Loucy (cell line): ENCODE measurements at regions not wholly inside any gene's neighbourhood (a gene's known extent, or its start where the extent isn't known, plus 50 kb on each side); places are given as distances from the start of the nearest gene placed in this dataset.

Experiments
- H2AFZ ChIP-seq: fragments of 200-600 bp; sonication (generic); 2 replicates; pipeline ENCODE4 v1.6.0; 2016; ENCODE audit warnings: antibody characterized with exemption, mild to moderate bottlenecking, low read length, moderate library complexity
- H3F3A ChIP-seq: fragments of 200-600 bp; 2 replicates; pipeline ENCODE4 v1.6.0; 2016; ENCODE audit warnings: antibody characterized with exemption, low read depth, mild to moderate bottlenecking
- H3K27me3 ChIP-seq: fragments of 200-600 bp; sonication (generic); 2 replicates; pipeline ENCODE4 v1.6.1; 2014; ENCODE audit warnings: low read length, mild to moderate bottlenecking; ENCODE audit not compliant: insufficient read depth, poor library complexity, severe bottlenecking
- H3K36me3 ChIP-seq: fragments of 200-600 bp; sonication (generic); 2 replicates; pipeline ENCODE4 v1.6.1; 2016; ENCODE audit warnings: low read length; ENCODE audit not compliant: insufficient read depth
- H3K4me1 ChIP-seq: fragments of 200-600 bp; sonication (generic); 2 replicates; pipeline ENCODE4 v1.5.1; 2014; ENCODE audit warnings: low read length, mild to moderate bottlenecking; ENCODE audit not compliant: insufficient read depth, poor library complexity, severe bottlenecking
- H3K4me2 ChIP-seq: fragments of 200-600 bp; sonication (generic); 2 replicates; pipeline ENCODE4 v1.6.0; 2014; ENCODE audit warnings: antibody characterized with exemption, low read length, low read depth, mild to moderate bottlenecking; ENCODE audit not compliant: poor library complexity, severe bottlenecking
- H3K4me3 ChIP-seq: fragments of 200-600 bp; sonication (generic); 2 replicates; pipeline ENCODE4 v1.5.1; 2014; ENCODE audit warnings: low read length, mild to moderate bottlenecking, mixed read lengths; ENCODE audit not compliant: poor library complexity, severe bottlenecking
- H3K79me2 ChIP-seq: fragments of 200-600 bp; sonication (generic); 2 replicates; pipeline ENCODE4 v1.6.1; 2014; ENCODE audit warnings: low read length; ENCODE audit not compliant: insufficient read depth
- H3K9ac ChIP-seq: fragments of 200-600 bp; sonication (generic); 2 replicates; pipeline ENCODE4 v1.6.0; 2014; ENCODE audit warnings: mild to moderate bottlenecking, low read depth, low read length, moderate library complexity; ENCODE audit not compliant: poor library complexity, severe bottlenecking
- H3K9me2 ChIP-seq: fragments of 200-600 bp; sonication (generic); replicated peaks from 2 replicates; pipeline ENCODE4 v1.6.1; 2016; ENCODE audit warnings: low read depth, low read length, mixed read lengths
- H3K9me3 ChIP-seq: fragments of 200-600 bp; sonication (generic); 2 replicates; pipeline ENCODE4 v1.6.1; 2014; ENCODE audit warnings: mild to moderate bottlenecking, antibody characterized with exemption, low read length, low read depth; ENCODE audit not compliant: insufficient read depth
- H4K20me1 ChIP-seq: fragments of 200-600 bp; sonication (generic); 2 replicates; pipeline ENCODE4 v1.6.0; 2014; ENCODE audit warnings: antibody characterized with exemption, low read length, mild to moderate bottlenecking; ENCODE audit not compliant: insufficient read depth, poor library complexity, severe bottlenecking
- EZH2phosphoT487 ChIP-seq: fragments of 200-600 bp; IDR thresholded peaks from 2 replicates; pipeline ENCODE4 v1.6.1; 2018; ENCODE audit warnings: antibody characterized with exemption, mild to moderate bottlenecking, moderate library complexity, borderline replicate concordance
- TF ChIP-seq, protein P1 (sequence below): fragments of 200-600 bp; sonication (generic); conservative IDR thresholded peaks from 2 replicates; pipeline ENCODE4 v1.5.1; 2014; ENCODE audit warnings: mild to moderate bottlenecking, antibody characterized with exemption, low read length

DNA sequence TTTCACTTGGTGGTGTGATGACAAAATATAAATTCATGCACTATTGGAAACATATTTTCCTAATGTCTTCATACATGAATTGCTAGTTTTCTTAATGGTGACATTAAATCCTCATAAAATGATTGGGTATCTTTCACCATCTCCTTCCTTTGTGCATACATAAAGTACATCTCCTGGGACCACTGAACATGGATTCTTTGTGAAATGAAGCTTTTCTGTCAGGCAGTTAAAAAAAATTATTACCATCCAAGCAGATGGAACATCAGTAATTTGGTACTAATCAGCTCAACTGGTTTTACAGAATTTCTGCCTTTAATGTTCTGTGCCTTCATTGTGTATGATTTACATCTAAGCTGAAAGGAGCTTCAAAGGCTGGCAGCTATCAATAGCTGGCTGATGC is 891.7 kb upstream of the SLC10A2 start:
- TF ChIP-seq, protein P1, sequence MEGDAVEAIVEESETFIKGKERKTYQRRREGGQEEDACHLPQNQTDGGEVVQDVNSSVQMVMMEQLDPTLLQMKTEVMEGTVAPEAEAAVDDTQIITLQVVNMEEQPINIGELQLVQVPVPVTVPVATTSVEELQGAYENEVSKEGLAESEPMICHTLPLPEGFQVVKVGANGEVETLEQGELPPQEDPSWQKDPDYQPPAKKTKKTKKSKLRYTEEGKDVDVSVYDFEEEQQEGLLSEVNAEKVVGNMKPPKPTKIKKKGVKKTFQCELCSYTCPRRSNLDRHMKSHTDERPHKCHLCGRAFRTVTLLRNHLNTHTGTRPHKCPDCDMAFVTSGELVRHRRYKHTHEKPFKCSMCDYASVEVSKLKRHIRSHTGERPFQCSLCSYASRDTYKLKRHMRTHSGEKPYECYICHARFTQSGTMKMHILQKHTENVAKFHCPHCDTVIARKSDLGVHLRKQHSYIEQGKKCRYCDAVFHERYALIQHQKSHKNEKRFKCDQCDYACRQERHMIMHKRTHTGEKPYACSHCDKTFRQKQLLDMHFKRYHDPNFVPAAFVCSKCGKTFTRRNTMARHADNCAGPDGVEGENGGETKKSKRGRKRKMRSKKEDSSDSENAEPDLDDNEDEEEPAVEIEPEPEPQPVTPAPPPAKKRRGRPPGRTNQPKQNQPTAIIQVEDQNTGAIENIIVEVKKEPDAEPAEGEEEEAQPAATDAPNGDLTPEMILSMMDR: no peak
- no peak for TF ChIP-seq EZH2phosphoT487

DNA sequence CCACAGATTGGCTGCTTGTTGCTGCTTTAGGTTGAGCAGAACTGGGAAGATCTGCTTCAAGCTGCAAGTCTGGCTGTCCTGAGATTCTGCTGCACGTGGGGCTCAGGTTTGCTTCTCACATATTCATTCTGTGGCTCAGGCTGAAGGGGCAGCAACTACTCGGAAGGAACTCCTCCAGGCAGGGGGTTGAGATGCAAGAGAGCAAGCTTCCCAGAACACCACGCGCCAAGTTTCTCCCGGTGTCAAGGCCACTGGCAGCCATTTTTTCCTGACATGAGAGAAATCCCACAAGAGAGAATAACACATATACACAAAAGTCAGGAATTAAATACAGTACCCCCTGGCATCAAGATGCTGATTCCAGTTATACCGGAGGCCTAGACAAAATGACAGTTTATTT is 887.6 kb upstream of the SLC10A2 start:
- no peaks in the 10 kb centered on the region for H3K36me3 ChIP-seq

More for the DNA sequence above, 891.7 kb upstream of the SLC10A2 start:
- Histone ChIP-seq H4K20me1 (no peaks in the 10 kb centered on the region), H3F3A (no peaks in the 10 kb centered on the region), H3K4me3 (no peak overlapping the region), H3K4me2 (no peak overlapping the region), H2AFZ (no peak overlapping the region), H3K4me1 (no peaks in the 10 kb centered on the region), H3K9ac (no peak overlapping the region), H3K9me2 (no peaks in the 10 kb centered on the region), H3K79me2 (no peaks in the 10 kb centered on the region), H3K36me3 (no peaks in the 10 kb centered on the region), H3K27me3 (no peaks in the 10 kb centered on the region), H3K9me3 (no peaks in the 10 kb centered on the region)

DNA sequence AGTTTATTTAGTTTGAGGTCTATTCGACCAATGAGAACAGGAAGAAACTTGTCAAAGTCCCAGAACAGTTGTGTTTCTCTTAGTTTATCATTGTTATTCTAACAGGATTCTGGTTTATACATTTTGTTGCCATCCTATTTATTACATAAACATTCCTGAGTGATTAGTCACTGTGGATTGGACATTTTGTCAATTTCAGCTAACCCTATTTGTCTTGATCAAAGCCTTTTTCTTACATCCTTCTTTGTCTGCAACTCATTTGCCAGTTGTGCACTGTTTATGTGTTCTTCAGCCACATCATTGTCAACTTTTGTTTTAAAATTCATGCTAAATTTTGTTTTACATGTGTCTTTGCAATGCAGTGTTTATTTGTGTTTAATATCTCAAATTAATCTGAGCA is 886.0 kb upstream of the SLC10A2 start:
- no peak overlapping the region for H2AFZ ChIP-seq
- no peaks in the 10 kb centered on the region for H4K20me1 ChIP-seq
- TF ChIP-seq EZH2phosphoT487: no peak
- TF ChIP-seq, protein P1: no peak
- no peaks in the 10 kb centered on the region for H3K36me3 ChIP-seq
- no peaks in the 10 kb centered on the region for H3K9me2 ChIP-seq
- no peak overlapping the region for H3K9ac ChIP-seq
- H3K79me2 ChIP-seq: no peaks in the 10 kb centered on the region
- no peak overlapping the region for H3K4me2 ChIP-seq
- no peaks in the 10 kb centered on the region for H3F3A ChIP-seq
- H3K4me3 ChIP-seq: no peak overlapping the region
- H3K9me3 ChIP-seq: 0 out of 2 replicates have a peak, but pooled peaks cover 3% of the 10 kb centered on the region
- no peaks in the 10 kb centered on the region for H3K27me3 ChIP-seq
- H3K4me1 ChIP-seq: no peaks in the 10 kb centered on the region

More for the DNA sequence above, 887.6 kb upstream of the SLC10A2 start:
- no peaks in the 10 kb centered on the region for H3F3A ChIP-seq
- no peaks in the 10 kb centered on the region for H4K20me1 ChIP-seq
- no peak overlapping the region for H2AFZ ChIP-seq
- no peaks in the 10 kb centered on the region for H3K4me1 ChIP-seq
- H3K4me3 ChIP-seq: no peak overlapping the region
- no peaks in the 10 kb centered on the region for H3K27me3 ChIP-seq
- no peak overlapping the region for H3K4me2 ChIP-seq
- H3K9me3 ChIP-seq: 0 out of 2 replicates have a peak, but pooled peaks cover 3% of the 10 kb centered on the region
- TF ChIP-seq, protein P1: no peak
- no peak for TF ChIP-seq EZH2phosphoT487
- H3K79me2 ChIP-seq: no peaks in the 10 kb centered on the region
- H3K9me2 ChIP-seq: no peaks in the 10 kb centered on the region
- H3K9ac ChIP-seq: no peak overlapping the region
